Trophoblast cell (in vitro differentiated cells and primary cell): ENCODE measurements at regions not wholly inside any gene's neighbourhood (a gene's known extent, or its start where the extent isn't known, plus 50 kb on each side); places are given as distances from the start of the nearest gene placed in this dataset.

Experiments
- DNase-seq, 2 donors: peaks; one replicate each; pipeline ENCODE4 v3.0.0-alpha.2; 2016
- H2AFZ ChIP-seq: 2 replicates; pipeline ENCODE4 v1.6.1; 2013; ENCODE audit warnings: low read length, moderate library complexity, mild to moderate bottlenecking; ENCODE audit not compliant: insufficient read depth, poor library complexity
- H2AK5ac ChIP-seq: 2 replicates; pipeline ENCODE4 v1.6.1; 2013; ENCODE audit warnings: mild to moderate bottlenecking, low read length
- H2BK120ac ChIP-seq: 2 replicates; pipeline ENCODE4 v1.6.1; 2013; ENCODE audit warnings: low read length, mild to moderate bottlenecking, moderate library complexity; ENCODE audit not compliant: insufficient read depth, poor library complexity
- H2BK12ac ChIP-seq: 2 replicates; pipeline ENCODE4 v1.6.1; 2013; ENCODE audit warnings: mild to moderate bottlenecking, low read length, moderate library complexity
- H2BK5ac ChIP-seq: 2 replicates; pipeline ENCODE4 v1.6.1; 2013; ENCODE audit warnings: low read length, low read depth, moderate library complexity, mild to moderate bottlenecking; ENCODE audit not compliant: poor library complexity
- H3K14ac ChIP-seq: 2 replicates; pipeline ENCODE4 v1.6.1; 2013; ENCODE audit warnings: mild to moderate bottlenecking, low read length
- H3K18ac ChIP-seq: 2 replicates; pipeline ENCODE4 v1.6.1; 2013; ENCODE audit warnings: mild to moderate bottlenecking, low read length
- H3K23ac ChIP-seq: 2 replicates; pipeline ENCODE4 v1.6.1; 2013; ENCODE audit warnings: low read length
- H3K27ac ChIP-seq: 2 replicates; pipeline ENCODE4 v1.5.1; 2013; ENCODE audit warnings: low read depth, mild to moderate bottlenecking, inconsistent platforms, low read length, moderate library complexity
- H3K27me3 ChIP-seq: 2 replicates; pipeline ENCODE4 v1.6.1; 2013; ENCODE audit warnings: inconsistent platforms, mild to moderate bottlenecking, low read length, moderate library complexity; ENCODE audit not compliant: insufficient read depth
- H3K36me3 ChIP-seq, 2 experiments: 1 replicate in 1 of 2; 2 replicates in 1 of 2; pipeline ENCODE4 v1.6.1; 2013; ENCODE audit warnings: low read length in 2 of 2, mild to moderate bottlenecking in 2 of 2, moderate library complexity in 1 of 2; ENCODE audit not compliant: insufficient read depth in 2 of 2, control insufficient read depth in 1 of 2
- H3K4ac ChIP-seq: 2 replicates; pipeline ENCODE4 v1.6.1; 2013; ENCODE audit warnings: low read depth, mild to moderate bottlenecking, low read length, moderate library complexity
- H3K4me1 ChIP-seq, 2 experiments: 1 replicate in 1 of 2; 2 replicates in 1 of 2; pipeline ENCODE4 v1.6.1; 2013; ENCODE audit warnings: low read length in 2 of 2, mild to moderate bottlenecking in 2 of 2, moderate library complexity in 1 of 2; ENCODE audit not compliant: insufficient read depth in 2 of 2, control insufficient read depth in 1 of 2
- H3K4me2 ChIP-seq: 2 replicates; pipeline ENCODE4 v1.6.1; 2013; ENCODE audit warnings: inconsistent platforms, mild to moderate bottlenecking, low read length, moderate library complexity
- H3K4me3 ChIP-seq: 2 replicates; pipeline ENCODE4 v1.5.1; 2013; ENCODE audit warnings: mild to moderate bottlenecking, low read depth, low read length, inconsistent platforms
- H3K79me1 ChIP-seq: one replicate; pipeline ENCODE4 v1.6.1; 2013; ENCODE audit warnings: low read length
- H3K79me2 ChIP-seq: 2 replicates; pipeline ENCODE4 v1.6.1; 2013; ENCODE audit warnings: low read length, mild to moderate bottlenecking; ENCODE audit not compliant: control insufficient read depth, insufficient read depth, poor library complexity
- H3K9ac ChIP-seq: 2 replicates; pipeline ENCODE4 v1.6.1; 2013; ENCODE audit warnings: mild to moderate bottlenecking, low read length
- H3K9me3 ChIP-seq: 2 replicates; pipeline ENCODE4 v1.6.1; 2013; ENCODE audit warnings: low read depth, mild to moderate bottlenecking, control low read depth, inconsistent platforms, low read length; ENCODE audit not compliant: insufficient read depth
- H4K12ac ChIP-seq: 2 replicates; pipeline ENCODE4 v1.6.1; 2013; ENCODE audit warnings: low read depth, mild to moderate bottlenecking, low read length, moderate library complexity
- H4K8ac ChIP-seq: 2 replicates; pipeline ENCODE4 v1.6.1; 2013; ENCODE audit warnings: low read depth, mild to moderate bottlenecking, low read length, moderate library complexity
- H4K91ac ChIP-seq: one replicate; pipeline ENCODE4 v1.6.1; 2013; ENCODE audit warnings: low read depth, mild to moderate bottlenecking, low read length, moderate library complexity
- WGBS: extraction: QIAGEN DNeasy Blood & Tissue Kit; methylation state at CpG from one replicate; pipeline ENCODE4 v1.1.7; 2013; ENCODE audit warnings: missing lambda C conversion rate; ENCODE audit not compliant: insufficient read length, insufficient coverage; ENCODE audit errors: extremely low coverage; 5-methylcytosine and 5-hydroxymethylcytosine counted together

- DNase-seq: no peak
- Histone ChIP-seq H2AFZ (no peak overlapping the region), H3K36me3 (no peaks in the 10 kb centered on the region), H2BK12ac (no peak overlapping the region), H3K79me2 (no peaks in the 10 kb centered on the region), H3K9ac (no peak overlapping the region), H2BK5ac (no peak overlapping the region), H3K79me1 (no peaks in the 10 kb centered on the region), H4K91ac (no peak overlapping the region), H3K4ac (no peak overlapping the region), H3K27me3 (no peaks in the 10 kb centered on the region), H3K4me2 (no peak overlapping the region), H4K8ac (no peak overlapping the region), H4K12ac (no peak overlapping the region), H2BK120ac (no peak overlapping the region), H3K14ac (no peak overlapping the region), H3K18ac (no peak overlapping the region), H2AK5ac (no peak overlapping the region), H3K4me3 (no peak overlapping the region), H3K27ac (no peak overlapping the region), H3K4me1 (no peaks in the 10 kb centered on the region), H3K9me3 (no peaks in the 10 kb centered on the region), H3K23ac (no peak overlapping the region)
- WGBS: no CpG with 5 or more reads among the region's 4 CpGs
These were observed 259.8 kb downstream of the LMO4 start for GRCh38 chr1:87588495-87588894.

DNA sequence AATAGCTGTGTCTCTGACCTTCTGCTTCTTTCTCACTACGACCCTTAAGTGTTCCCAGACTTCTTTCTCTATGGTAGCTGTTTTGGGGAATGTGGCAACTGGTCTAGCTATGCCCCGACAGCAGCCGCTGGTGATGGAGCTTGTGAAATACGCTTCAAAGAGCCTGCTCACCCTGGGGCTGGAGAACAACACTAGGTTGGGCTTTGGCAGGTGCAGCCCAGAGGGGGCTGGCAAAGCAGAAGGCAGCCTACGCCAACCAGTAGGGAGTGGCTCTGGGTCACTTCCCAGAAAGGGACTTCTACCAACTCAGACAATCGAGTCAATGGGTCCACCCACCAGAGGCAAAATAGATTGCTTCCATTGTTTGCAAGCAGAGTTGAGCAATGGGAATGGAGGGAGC, 262.8 kb downstream of the LMO4 start:
- Histone ChIP-seq H2BK120ac (no peak overlapping the region), H2AFZ (no peak overlapping the region), H3K36me3 (no peaks in the 10 kb centered on the region), H3K18ac (no peak overlapping the region), H3K9ac (no peak overlapping the region), H4K12ac (no peak overlapping the region), H2BK5ac (no peak overlapping the region), H4K91ac (no peak overlapping the region), H3K27ac (no peak overlapping the region), H3K27me3 (no peaks in the 10 kb centered on the region), H3K4me2 (no peak overlapping the region), H3K4me3 (no peak overlapping the region), H2AK5ac (no peak overlapping the region), H3K4me1 (no peaks in the 10 kb centered on the region), H3K14ac (no peak overlapping the region), H3K4ac (no peak overlapping the region), H3K9me3 (no peaks in the 10 kb centered on the region), H3K79me2 (no peaks in the 10 kb centered on the region), H2BK12ac (no peak overlapping the region), H3K23ac (no peak overlapping the region), H3K79me1 (no peaks in the 10 kb centered on the region), H4K8ac (no peak overlapping the region)
- no CpG with 5 or more reads among the region's 6 CpGs for WGBS
- no peak for DNase-seq

DNA sequence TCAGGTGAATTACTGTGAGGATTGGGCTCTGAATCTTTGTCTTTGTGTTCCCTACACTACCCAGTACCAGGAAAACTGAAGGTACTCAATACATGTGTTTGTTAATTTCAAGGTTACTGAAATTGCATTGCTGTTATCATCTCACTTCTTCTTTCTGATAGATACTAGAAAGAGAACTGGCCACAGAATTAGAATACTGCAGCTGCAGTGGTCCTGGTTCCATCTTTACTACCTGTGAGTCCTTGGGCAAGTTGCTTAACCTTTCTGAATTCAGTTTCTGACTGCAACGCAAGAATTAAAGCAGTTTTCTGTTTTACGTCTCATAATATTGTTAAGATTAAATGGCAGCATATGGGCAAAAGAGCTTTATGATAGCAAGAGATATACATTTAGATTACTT, 263.5 kb downstream of the LMO4 start:
- DNase-seq: no peak
- H3K27me3 ChIP-seq: no peaks in the 10 kb centered on the region
- H2AK5ac ChIP-seq: no peak overlapping the region
- no peak overlapping the region for H2BK5ac ChIP-seq
- no peak overlapping the region for H3K18ac ChIP-seq
- WGBS: no CpG with 5 or more reads among the region's 2 CpGs
- H3K4me1 ChIP-seq: no peaks in the 10 kb centered on the region
- no peak overlapping the region for H2BK120ac ChIP-seq
- no peaks in the 10 kb centered on the region for H3K79me1 ChIP-seq
- no peak overlapping the region for H2AFZ ChIP-seq
- H4K91ac ChIP-seq: no peak overlapping the region
- H3K27ac ChIP-seq: no peak overlapping the region
- no peaks in the 10 kb centered on the region for H3K79me2 ChIP-seq
- H3K4me3 ChIP-seq: no peak overlapping the region
- H3K14ac ChIP-seq: no peak overlapping the region
- H4K8ac ChIP-seq: no peak overlapping the region
- H3K23ac ChIP-seq: no peak overlapping the region
- no peak overlapping the region for H2BK12ac ChIP-seq
- no peaks in the 10 kb centered on the region for H3K9me3 ChIP-seq
- no peaks in the 10 kb centered on the region for H3K36me3 ChIP-seq
- H3K4ac ChIP-seq: no peak overlapping the region
- no peak overlapping the region for H3K9ac ChIP-seq
- no peak overlapping the region for H3K4me2 ChIP-seq
- no peak overlapping the region for H4K12ac ChIP-seq

DNA sequence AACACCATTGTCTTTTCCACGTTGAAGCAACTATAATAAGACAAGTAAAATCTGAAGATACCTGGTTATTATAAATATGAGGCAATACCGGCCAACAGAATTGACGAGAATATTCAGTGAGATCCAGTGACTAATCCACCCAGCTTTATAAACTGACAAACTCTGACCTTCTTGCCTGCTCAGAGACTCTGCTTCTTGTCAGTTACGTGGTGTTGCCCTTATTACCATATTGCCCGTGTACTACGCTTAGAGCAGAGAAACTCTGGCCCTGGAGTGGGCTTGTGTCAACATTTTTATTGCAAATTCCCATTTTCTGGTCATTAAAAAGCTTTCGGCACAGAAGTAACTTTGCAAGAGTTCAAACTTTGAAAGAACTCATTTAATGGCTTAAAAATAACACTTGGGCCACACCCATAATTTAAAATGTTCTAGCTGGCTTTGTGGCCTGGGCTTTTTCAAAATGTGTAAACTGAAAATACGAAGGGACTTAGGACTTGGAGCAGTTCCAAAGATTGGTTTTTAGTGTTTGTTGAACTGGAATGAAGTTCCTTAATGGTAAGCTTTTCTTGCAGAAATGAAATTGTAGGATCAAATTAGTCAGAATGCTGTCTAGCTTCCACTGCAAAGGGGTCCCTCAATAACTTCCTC, 266.2 kb downstream of the LMO4 start:
- H2AFZ ChIP-seq: no peak overlapping the region
- H3K27ac ChIP-seq: no peak overlapping the region
- no peak overlapping the region for H4K8ac ChIP-seq
- no peak overlapping the region for H2BK5ac ChIP-seq
- no peaks in the 10 kb centered on the region for H3K36me3 ChIP-seq
- H3K4ac ChIP-seq: no peak overlapping the region
- H3K79me1 ChIP-seq: no peaks in the 10 kb centered on the region
- no peaks in the 10 kb centered on the region for H3K9me3 ChIP-seq
- H4K91ac ChIP-seq: no peak overlapping the region
- H3K18ac ChIP-seq: no peak overlapping the region
- H4K12ac ChIP-seq: no peak overlapping the region
- H3K4me1 ChIP-seq: no peaks in the 10 kb centered on the region
- no peak overlapping the region for H2BK120ac ChIP-seq
- H3K14ac ChIP-seq: no peak overlapping the region
- H3K79me2 ChIP-seq: no peaks in the 10 kb centered on the region
- H2AK5ac ChIP-seq: no peak overlapping the region
- no peak overlapping the region for H2BK12ac ChIP-seq
- H3K4me2 ChIP-seq: no peak overlapping the region
- no peak overlapping the region for H3K23ac ChIP-seq
- H3K4me3 ChIP-seq: no peak overlapping the region
- DNase-seq: no peak
- H3K27me3 ChIP-seq: no peaks in the 10 kb centered on the region
- no peak overlapping the region for H3K9ac ChIP-seq
- no CpG with 5 or more reads among the region's 8 CpGs for WGBS
